ENCODE measurements at regions not wholly inside any gene's neighbourhood (a gene's known extent, or its start where the extent isn't known, plus 50 kb on each side); places are given as distances from the start of the nearest gene placed in this dataset.

DNA sequence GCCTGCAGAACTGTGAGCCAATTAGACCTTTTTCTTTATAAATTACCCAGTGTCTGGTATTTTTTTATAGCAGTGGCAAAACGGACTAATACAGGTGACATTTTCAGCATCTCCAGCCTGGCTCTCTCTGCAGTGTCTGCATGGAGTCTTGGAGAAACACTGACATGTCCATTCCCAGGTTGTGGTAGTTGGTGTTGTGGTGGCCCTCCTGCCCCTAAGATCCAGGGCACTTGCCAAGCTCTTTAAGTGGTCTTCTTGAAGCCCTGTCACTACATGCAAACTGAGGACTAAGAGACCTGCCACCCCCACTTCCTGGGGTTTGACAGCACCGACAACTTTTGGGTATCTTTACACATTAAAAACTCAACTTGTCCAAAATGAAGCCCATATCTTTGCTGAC, 419.4 kb downstream of the NPHP4 start:
- TF ChIP-seq RXRA (IDR thresholded peaks at IDR 0.05) (no peak), MAX (IDR thresholded peaks at IDR 0.05) (no peak), ATF3 (IDR thresholded peaks at IDR 0.05) (no peak)
- Histone ChIP-seq H3K36me3 (ENCODE audit: control insufficient read depth in 4 of 4, insufficient read depth in 3 of 4, low read depth in 1 of 4, low read length in 3 of 4) (no peaks in the 10 kb centered on the region), H3K9ac (ENCODE audit: low read depth in 1 of 2, low read length in 2 of 2) (no peak overlapping the region), H3K4me1 (ENCODE audit: control insufficient read depth in 4 of 4, insufficient read depth in 4 of 4, low read length in 3 of 4) (no peaks in the 10 kb centered on the region), H3K27ac (ENCODE audit: low read depth in 1 of 2, low read length in 2 of 2) (no peak overlapping the region), H3K27me3 (ENCODE audit: control insufficient read depth in 4 of 4, insufficient read depth in 4 of 4, low read length in 3 of 4) (peaks cover 0 to 3% (median 0%) of the 10 kb centered on the region in 4 donors), H3K9me3 (ENCODE audit: control insufficient read depth in 4 of 4, low read length in 3 of 4) (peaks cover 0 to 18% (median 6%) of the 10 kb centered on the region in 4 donors), H3K4me3 (ENCODE audit: low read depth in 1 of 3, low read length in 3 of 3) (no peak overlapping the region)
- WGBS = 65% methylated on average over 2 of the region's 2 CpGs
- DNase-seq (ENCODE audit: low spot score) = peak; percentile 19

- Histone ChIP-seq H3K36me3 (ENCODE audit: control insufficient read depth in 4 of 4, insufficient read depth in 3 of 4, low read depth in 1 of 4, low read length in 3 of 4) (no peaks in the 10 kb centered on the region), H3K9me3 (ENCODE audit: control insufficient read depth in 4 of 4, low read length in 3 of 4) (peaks cover 0 to 18% (median 6%) of the 10 kb centered on the region in 4 donors), H3K9ac (ENCODE audit: low read depth in 1 of 2, low read length in 2 of 2) (no peak overlapping the region), H3K4me1 (ENCODE audit: control insufficient read depth in 4 of 4, insufficient read depth in 4 of 4, low read length in 3 of 4) (no peaks in the 10 kb centered on the region), H3K4me3 (ENCODE audit: low read depth in 1 of 3, low read length in 3 of 3) (no peak overlapping the region), H3K27me3 (ENCODE audit: control insufficient read depth in 4 of 4, insufficient read depth in 4 of 4, low read length in 3 of 4) (peaks cover 0 to 3% (median 0%) of the 10 kb centered on the region in 4 donors), H3K27ac (ENCODE audit: low read depth in 1 of 2, low read length in 2 of 2) (no peak overlapping the region)
- WGBS = 84% methylated on average over 11 of the region's 11 CpGs
- no peak for TF ChIP-seq NR2F2 (IDR thresholded peaks at IDR 0.05)
- DNase-seq (ENCODE audit: low spot score) = peak; percentile 13
These were observed 420.3 kb downstream of the NPHP4 start for GRCh38 chr1:5571861-5572401.

GRCh38 chr1:5571438-5571837, 420.8 kb downstream of the NPHP4 start:
- 85% methylated on average over 5 of the region's 5 CpGs for WGBS
- DNase-seq (ENCODE audit: low spot score) = peak; percentile 17
- Histone ChIP-seq H3K4me1 (ENCODE audit: control insufficient read depth in 4 of 4, insufficient read depth in 4 of 4, low read length in 3 of 4) (no peaks in the 10 kb centered on the region), H3K36me3 (ENCODE audit: control insufficient read depth in 4 of 4, insufficient read depth in 3 of 4, low read depth in 1 of 4, low read length in 3 of 4) (no peaks in the 10 kb centered on the region), H3K4me3 (ENCODE audit: low read depth in 1 of 3, low read length in 3 of 3) (no peak overlapping the region), H3K27me3 (ENCODE audit: control insufficient read depth in 4 of 4, insufficient read depth in 4 of 4, low read length in 3 of 4) (peaks cover 0 to 3% (median 0%) of the 10 kb centered on the region in 4 donors), H3K27ac (ENCODE audit: low read depth in 1 of 2, low read length in 2 of 2) (no peak overlapping the region), H3K9me3 (ENCODE audit: control insufficient read depth in 4 of 4, low read length in 3 of 4) (peaks cover 0 to 18% (median 6%) of the 10 kb centered on the region in 4 donors), H3K9ac (ENCODE audit: low read depth in 1 of 2, low read length in 2 of 2) (no peak overlapping the region)
- no peak for TF ChIP-seq RAD21 (IDR thresholded peaks at IDR 0.05)
- no peak for TF ChIP-seq CTCF (IDR thresholded peaks at IDR 0.05; ENCODE audit: low read depth, low read length, missing input control)
- TF ChIP-seq, protein P1, sequence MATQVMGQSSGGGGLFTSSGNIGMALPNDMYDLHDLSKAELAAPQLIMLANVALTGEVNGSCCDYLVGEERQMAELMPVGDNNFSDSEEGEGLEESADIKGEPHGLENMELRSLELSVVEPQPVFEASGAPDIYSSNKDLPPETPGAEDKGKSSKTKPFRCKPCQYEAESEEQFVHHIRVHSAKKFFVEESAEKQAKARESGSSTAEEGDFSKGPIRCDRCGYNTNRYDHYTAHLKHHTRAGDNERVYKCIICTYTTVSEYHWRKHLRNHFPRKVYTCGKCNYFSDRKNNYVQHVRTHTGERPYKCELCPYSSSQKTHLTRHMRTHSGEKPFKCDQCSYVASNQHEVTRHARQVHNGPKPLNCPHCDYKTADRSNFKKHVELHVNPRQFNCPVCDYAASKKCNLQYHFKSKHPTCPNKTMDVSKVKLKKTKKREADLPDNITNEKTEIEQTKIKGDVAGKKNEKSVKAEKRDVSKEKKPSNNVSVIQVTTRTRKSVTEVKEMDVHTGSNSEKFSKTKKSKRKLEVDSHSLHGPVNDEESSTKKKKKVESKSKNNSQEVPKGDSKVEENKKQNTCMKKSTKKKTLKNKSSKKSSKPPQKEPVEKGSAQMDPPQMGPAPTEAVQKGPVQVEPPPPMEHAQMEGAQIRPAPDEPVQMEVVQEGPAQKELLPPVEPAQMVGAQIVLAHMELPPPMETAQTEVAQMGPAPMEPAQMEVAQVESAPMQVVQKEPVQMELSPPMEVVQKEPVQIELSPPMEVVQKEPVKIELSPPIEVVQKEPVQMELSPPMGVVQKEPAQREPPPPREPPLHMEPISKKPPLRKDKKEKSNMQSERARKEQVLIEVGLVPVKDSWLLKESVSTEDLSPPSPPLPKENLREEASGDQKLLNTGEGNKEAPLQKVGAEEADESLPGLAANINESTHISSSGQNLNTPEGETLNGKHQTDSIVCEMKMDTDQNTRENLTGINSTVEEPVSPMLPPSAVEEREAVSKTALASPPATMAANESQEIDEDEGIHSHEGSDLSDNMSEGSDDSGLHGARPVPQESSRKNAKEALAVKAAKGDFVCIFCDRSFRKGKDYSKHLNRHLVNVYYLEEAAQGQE (IDR thresholded peaks at IDR 0.05) = no peak
- TF ChIP-seq FOXA1 (IDR thresholded peaks at IDR 0.05) = no peak
- no peak for TF ChIP-seq YY1 (IDR thresholded peaks at IDR 0.05)
- no peak for TF ChIP-seq HNF4G (IDR thresholded peaks at IDR 0.05)
- no peak for TF ChIP-seq NR2F2 (IDR thresholded peaks at IDR 0.05)
- TF ChIP-seq ATF3 (IDR thresholded peaks at IDR 0.05) = no peak
- no peak for TF ChIP-seq RXRA (IDR thresholded peaks at IDR 0.05)
- no peak for TF ChIP-seq GABPA (IDR thresholded peaks at IDR 0.05 in 1 of 2, conservative IDR thresholded peaks at IDR 0.05 in 1 of 2)
- TF ChIP-seq MAX (IDR thresholded peaks at IDR 0.05) = no peak
- no peak for TF ChIP-seq EGR1 (IDR thresholded peaks at IDR 0.05; ENCODE audit: low read depth in 2 of 2)
- TF ChIP-seq TAF1 (conservative IDR thresholded peaks at IDR 0.05) = no peak
- no peak for TF ChIP-seq HNF4A (conservative IDR thresholded peaks at IDR 0.05)
- no peak for TF ChIP-seq SP1 (IDR thresholded peaks at IDR 0.05)
- no peak for TF ChIP-seq FOXA2 (IDR thresholded peaks at IDR 0.05)
- TF ChIP-seq JUND (IDR thresholded peaks at IDR 0.05) = no peak
